ENCODE measurements at regions not wholly inside any gene's neighbourhood (a gene's known extent, or its start where the extent isn't known, plus 50 kb on each side); places are given as distances from the start of the nearest gene placed in this dataset.

- no peak for TF ChIP-seq CTCF (IDR thresholded peaks at IDR 0.05)
- no peak for TF ChIP-seq POLR2A (IDR thresholded peaks at IDR 0.05)
Measured at GRCh38 chr13:107289540-107289939, 721.6 kb upstream of the ARGLU1 start.
